NCI-H524 treated with DMSO at 0.1 percent for 48 hours (cell line): ENCODE measurements at regions not wholly inside any gene's neighbourhood (a gene's known extent, or its start where the extent isn't known, plus 50 kb on each side); places are given as distances from the start of the nearest gene placed in this dataset.

Experiments
- DNase-seq: peaks from one replicate; lab custom pipeline; 2025; lab: John Stamatoyannopoulos, UW

- no peak for DNase-seq
Measured at GRCh38 chr1:61627365-61627764, 97.6 kb downstream of the TM2D1 start.

- DNase-seq: no peak
Measured at GRCh38 chr1:61626816-61627215, 98.1 kb downstream of the TM2D1 start.

- no peak for DNase-seq
Measured at GRCh38 chr1:61623852-61624251, 101.1 kb downstream of the TM2D1 start.

DNA sequence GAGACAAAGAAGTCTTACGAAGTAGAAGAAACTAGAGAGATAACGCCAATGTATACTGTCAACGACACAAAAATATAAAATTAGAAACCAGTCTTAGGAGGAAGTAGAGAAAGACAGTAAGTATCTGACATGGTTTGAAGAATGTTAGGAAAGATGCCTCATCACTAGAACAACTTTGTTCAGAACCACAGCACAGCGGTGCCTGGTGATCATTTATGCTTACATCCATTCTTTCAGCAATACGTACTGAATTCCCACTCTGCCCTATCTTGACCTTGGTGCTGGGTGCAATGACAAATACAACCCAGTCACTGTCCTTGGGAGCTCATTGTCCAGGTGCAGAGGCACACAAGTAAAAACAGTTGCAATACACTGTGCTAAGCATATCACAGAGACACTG is 104.4 kb downstream of the TM2D1 start:
- no peak for DNase-seq

- no peak for DNase-seq
Measured at GRCh38 chr1:61618755-61619154, 106.2 kb downstream of the TM2D1 start.

GRCh38 chr1:61618193-61618592 is 106.7 kb downstream of the TM2D1 start:
- DNase-seq: no peak

- no peak for DNase-seq
Measured at GRCh38 chr1:61616830-61617229, 108.1 kb downstream of the TM2D1 start.

DNA sequence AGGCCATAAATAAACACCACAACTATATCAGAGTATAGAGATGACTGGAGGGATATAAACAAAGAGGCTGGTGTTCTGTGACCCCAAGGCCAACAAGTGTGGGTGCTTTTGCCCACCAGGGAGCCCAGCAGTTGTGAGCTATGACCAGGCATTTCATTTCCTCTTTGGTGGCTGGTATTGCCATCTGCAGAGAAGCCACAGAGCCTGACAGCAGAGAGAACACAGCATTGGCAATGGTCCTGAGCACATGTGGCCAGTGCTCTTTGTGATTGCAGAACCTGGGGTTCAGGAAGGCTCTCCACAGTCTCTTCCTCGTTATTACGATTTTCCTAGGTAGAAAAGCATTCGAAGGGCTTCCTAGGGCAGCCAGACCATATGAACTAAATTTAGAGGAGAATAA is 112.3 kb downstream of the TM2D1 start:
- DNase-seq: no peak

DNA sequence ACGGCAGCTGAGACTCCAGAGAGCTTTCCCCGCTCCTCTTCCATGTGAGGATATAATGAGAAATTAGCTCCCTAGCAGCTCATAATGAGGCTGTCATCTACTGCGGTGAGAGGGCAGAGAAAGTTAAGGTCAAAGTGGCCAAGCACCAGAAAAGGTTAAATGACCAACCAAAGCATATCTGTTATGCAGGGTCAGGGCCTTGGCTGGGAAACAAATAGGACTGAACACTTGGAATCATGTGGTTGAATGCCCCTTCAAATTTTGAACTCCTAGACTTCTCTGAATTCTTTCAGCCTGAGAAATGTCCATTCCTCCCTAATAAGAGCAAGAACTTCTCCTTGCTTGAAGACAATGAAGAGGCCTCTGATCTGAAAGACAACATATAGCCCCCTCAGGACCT is 115.9 kb downstream of the TM2D1 start:
- DNase-seq: no peak

GRCh38 chr1:61607448-61607847 is 117.5 kb downstream of the TM2D1 start:
- DNase-seq: no peak

- no peak for DNase-seq
Measured at GRCh38 chr1:61606448-61607312, 118.3 kb downstream of the TM2D1 start.

DNA sequence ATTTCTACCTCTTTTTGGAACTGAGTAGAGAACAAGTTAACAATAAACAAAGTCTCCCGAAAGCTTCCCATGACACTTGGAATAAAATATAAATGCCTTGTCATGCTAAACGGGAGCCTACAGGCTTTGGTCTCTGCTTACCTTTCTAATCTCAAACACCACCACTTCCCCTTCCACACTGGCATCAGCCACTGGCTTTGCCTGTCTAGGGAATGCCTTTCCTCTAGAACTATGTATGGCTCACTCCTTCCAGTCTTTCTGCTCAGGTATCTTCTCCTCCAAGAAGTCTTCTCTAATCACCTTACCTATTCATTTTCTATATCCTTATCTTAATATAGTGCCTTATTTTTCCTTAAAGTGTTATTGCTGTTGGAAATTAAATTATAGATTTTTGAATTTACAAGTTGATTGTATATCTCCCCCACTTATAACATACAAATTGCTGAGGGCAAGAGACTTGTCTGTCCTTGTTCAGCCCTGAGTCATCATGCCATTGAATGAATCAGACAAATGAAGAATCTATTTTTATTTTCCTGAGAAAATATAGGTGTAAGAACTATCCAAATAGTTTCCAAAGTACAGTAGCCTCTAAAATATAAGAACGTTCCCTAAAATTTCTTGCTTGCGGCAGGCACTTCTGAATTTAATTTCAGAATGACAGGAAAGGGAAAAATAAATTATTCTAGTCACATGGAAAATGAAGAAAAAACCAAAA is 119.2 kb downstream of the TM2D1 start:
- no peak for DNase-seq

GRCh38 chr1:61604684-61605083 is 120.3 kb downstream of the TM2D1 start:
- no peak for DNase-seq

DNA sequence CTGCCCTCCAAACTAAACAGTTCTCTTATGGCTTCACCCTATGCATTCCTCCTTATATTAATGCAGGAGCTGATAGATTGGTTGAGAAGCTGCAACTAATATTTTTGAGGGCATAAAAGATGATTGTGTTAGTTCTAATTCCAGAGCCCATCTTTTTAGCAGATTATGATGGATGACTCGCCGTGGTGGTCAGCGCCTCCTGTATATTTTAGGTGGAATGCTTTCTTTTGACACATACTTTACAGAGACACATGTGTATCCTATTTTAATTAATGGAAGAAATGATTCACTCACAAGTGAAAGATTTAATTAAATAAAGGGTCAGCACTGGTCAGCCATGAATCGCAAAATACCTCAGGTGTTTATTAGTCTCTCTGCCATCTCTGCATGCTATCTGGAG is 120.7 kb downstream of the TM2D1 start:
- DNase-seq: no peak

- DNase-seq: no peak
Measured at GRCh38 chr1:61602663-61603062, 122.3 kb downstream of the TM2D1 start.

DNA sequence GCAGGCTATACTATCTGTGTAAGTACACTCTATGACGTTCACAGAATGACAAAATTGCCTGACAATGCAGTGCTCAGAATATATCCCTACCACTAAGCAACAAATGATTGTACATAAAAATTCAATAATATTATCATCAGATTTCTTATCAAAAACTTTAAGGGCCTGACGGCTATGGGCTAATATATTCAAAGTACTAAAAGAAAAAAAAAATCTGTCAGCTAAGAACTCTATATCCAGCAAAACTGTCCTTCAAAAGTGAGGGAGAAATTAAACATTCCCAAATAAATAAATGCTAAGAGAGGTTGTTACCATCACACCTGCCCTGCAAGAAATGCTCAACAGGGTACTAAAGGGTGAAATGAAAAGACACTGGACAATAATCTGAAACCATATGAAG is 127.3 kb downstream of the TM2D1 start:
- DNase-seq: no peak

GRCh38 chr1:61593331-61593730 is 131.6 kb downstream of the TM2D1 start:
- no peak for DNase-seq

GRCh38 chr1:61591351-61591750 is 133.6 kb downstream of the TM2D1 start:
- DNase-seq: no peak

GRCh38 chr1:61588736-61589672 is 135.9 kb downstream of the TM2D1 start:
- peak; percentile 41 for DNase-seq

GRCh38 chr1:61585714-61586113 is 139.2 kb downstream of the TM2D1 start:
- no peak for DNase-seq

DNA sequence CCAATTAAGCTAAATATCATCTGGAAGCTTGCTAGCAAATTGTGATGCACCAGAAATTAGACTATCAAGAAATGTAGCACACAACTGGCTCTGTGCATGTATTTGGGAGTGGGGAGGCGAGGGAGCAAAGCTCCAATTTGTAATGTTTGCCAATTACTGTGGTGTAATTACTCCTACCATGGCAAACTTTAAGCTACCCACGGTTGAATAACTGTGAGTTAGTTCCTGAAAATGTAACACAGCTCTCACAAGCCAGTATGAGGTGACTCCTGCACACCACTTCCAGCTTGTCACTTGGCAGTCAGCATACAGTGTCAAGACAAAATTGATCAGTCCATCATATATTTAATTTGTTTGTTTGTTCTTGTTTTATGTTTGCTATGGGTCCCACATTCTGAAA is 141.2 kb downstream of the TM2D1 start:
- DNase-seq: no peak

- DNase-seq: no peak
Measured at GRCh38 chr1:61581251-61581650, 143.7 kb downstream of the TM2D1 start.
